ENCODE measurements at regions not wholly inside any gene's neighbourhood (a gene's known extent, or its start where the extent isn't known, plus 50 kb on each side); places are given as distances from the start of the nearest gene placed in this dataset.

DNA sequence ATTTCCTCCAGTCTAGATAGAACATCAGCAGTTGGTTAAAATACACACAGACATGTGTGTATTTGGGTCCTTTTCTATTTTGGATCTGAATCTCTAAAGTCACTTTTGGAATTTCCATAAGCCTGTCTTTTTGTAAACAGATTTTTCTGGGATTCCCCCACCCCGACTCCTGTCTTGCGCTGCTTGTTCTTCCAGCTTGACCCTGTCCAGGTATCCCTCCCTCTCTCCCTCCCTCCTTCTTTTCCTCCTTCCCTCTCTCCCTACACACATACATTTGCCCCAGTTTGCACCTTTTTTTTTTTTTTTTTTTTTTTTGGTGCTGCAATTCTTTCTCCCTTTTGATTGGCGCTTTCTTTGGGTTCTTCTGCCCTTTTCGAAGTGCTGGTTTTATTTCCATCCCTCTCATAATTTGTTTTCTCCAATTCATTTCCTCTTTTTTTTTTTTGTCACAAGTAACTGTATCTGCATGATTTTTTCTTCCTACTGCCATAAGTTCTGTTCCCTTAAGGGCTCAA is 114.8 kb upstream of the SERTAD2 start:
- TF ChIP-seq, protein P1, sequence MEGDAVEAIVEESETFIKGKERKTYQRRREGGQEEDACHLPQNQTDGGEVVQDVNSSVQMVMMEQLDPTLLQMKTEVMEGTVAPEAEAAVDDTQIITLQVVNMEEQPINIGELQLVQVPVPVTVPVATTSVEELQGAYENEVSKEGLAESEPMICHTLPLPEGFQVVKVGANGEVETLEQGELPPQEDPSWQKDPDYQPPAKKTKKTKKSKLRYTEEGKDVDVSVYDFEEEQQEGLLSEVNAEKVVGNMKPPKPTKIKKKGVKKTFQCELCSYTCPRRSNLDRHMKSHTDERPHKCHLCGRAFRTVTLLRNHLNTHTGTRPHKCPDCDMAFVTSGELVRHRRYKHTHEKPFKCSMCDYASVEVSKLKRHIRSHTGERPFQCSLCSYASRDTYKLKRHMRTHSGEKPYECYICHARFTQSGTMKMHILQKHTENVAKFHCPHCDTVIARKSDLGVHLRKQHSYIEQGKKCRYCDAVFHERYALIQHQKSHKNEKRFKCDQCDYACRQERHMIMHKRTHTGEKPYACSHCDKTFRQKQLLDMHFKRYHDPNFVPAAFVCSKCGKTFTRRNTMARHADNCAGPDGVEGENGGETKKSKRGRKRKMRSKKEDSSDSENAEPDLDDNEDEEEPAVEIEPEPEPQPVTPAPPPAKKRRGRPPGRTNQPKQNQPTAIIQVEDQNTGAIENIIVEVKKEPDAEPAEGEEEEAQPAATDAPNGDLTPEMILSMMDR (IDR thresholded peaks at IDR 0.05; ENCODE audit: low read depth, low read length) = no peak
- no peak for TF ChIP-seq EZH2phosphoT487 (IDR thresholded peaks at IDR 0.05; ENCODE audit: low read depth)
